GM18517 (cell line): ENCODE measurements at regions not wholly inside any gene's neighbourhood (a gene's known extent, or its start where the extent isn't known, plus 50 kb on each side); places are given as distances from the start of the nearest gene placed in this dataset.

Source experiments
- ATAC-seq: cut with Tn5 transposase; IDR thresholded peaks from one replicate; pipeline ENCODE4 v1.9.1; 2021; ENCODE audit warnings: mild to moderate bottlenecking, moderate library complexity; ENCODE audit not compliant: unreplicated experiment

- ATAC-seq, result no peak
These were observed 285.0 kb upstream of the RGS6 start for GRCh38 chr14:71647086-71647784.

GRCh38 chr14:71648725-71649124 is 283.5 kb upstream of the RGS6 start:
- no peak for ATAC-seq

- ATAC-seq, result no peak
These were observed 282.0 kb upstream of the RGS6 start for GRCh38 chr14:71650187-71650755.

GRCh38 chr14:71651228-71651627 is 281.0 kb upstream of the RGS6 start:
- no peak for ATAC-seq

GRCh38 chr14:71652368-71652767 is 279.9 kb upstream of the RGS6 start:
- no peak for ATAC-seq

GRCh38 chr14:71654810-71655209 is 277.4 kb upstream of the RGS6 start:
- ATAC-seq, result no peak

- no peak for ATAC-seq
These were observed 273.9 kb upstream of the RGS6 start for GRCh38 chr14:71658261-71658860.

- no peak for ATAC-seq
These were observed 273.1 kb upstream of the RGS6 start for GRCh38 chr14:71659159-71659558.

GRCh38 chr14:71661441-71661840 is 270.8 kb upstream of the RGS6 start:
- ATAC-seq, result no peak

GRCh38 chr14:71662291-71662790 is 269.9 kb upstream of the RGS6 start:
- no peak for ATAC-seq

GRCh38 chr14:71665157-71665556 is 267.1 kb upstream of the RGS6 start:
- no peak for ATAC-seq

GRCh38 chr14:71665781-71666180 is 266.4 kb upstream of the RGS6 start:
- no peak for ATAC-seq

- ATAC-seq, result no peak
These were observed 265.6 kb upstream of the RGS6 start for GRCh38 chr14:71666571-71667145.

GRCh38 chr14:71668186-71668912 is 263.9 kb upstream of the RGS6 start:
- ATAC-seq, result no peak

GRCh38 chr14:71672596-71672995 is 259.6 kb upstream of the RGS6 start:
- no peak for ATAC-seq

- ATAC-seq, result no peak
These were observed 256.9 kb upstream of the RGS6 start for GRCh38 chr14:71675126-71675899.

GRCh38 chr14:71675900-71676287 is 256.3 kb upstream of the RGS6 start:
- no peak for ATAC-seq

GRCh38 chr14:71680736-71681387 is 251.4 kb upstream of the RGS6 start:
- ATAC-seq, result no peak

GRCh38 chr14:71682337-71682736 is 249.9 kb upstream of the RGS6 start:
- ATAC-seq, result no peak

GRCh38 chr14:71684323-71684722 is 247.9 kb upstream of the RGS6 start:
- ATAC-seq, result no peak
